GM23338 (cell line): ENCODE measurements at regions not wholly inside any gene's neighbourhood (a gene's known extent, or its start where the extent isn't known, plus 50 kb on each side); places are given as distances from the start of the nearest gene placed in this dataset.
A peak's percentile ranks its signal among the peaks of the same experiment; 100 is the strongest.

Source experiments
- CTCF ChIP-seq, 2 experiments: fragments of 200-600 bp in 1 of 2; sonication (generic) in 1 of 2; conservative IDR thresholded peaks; 2 replicates each; pipeline versions ENCODE4 v1.5.1 to v1.6.1; 2016 to 2017; ENCODE audit warnings: antibody characterized with exemption in 2 of 2, low read depth in 2 of 2, mild to moderate bottlenecking in 2 of 2, moderate library complexity in 1 of 2
- ETS1 ChIP-seq: IDR thresholded peaks from 2 replicates; pipeline ENCODE4 v1.6.1; 2016; ENCODE audit warnings: antibody characterized with exemption
- EZH2 ChIP-seq: fragments of 200-600 bp; sonication (generic); IDR thresholded peaks from one replicate; pipeline ENCODE4 v1.8.0; 2017; ENCODE audit warnings: antibody characterized with exemption, mild to moderate bottlenecking, low read depth; ENCODE audit not compliant: unreplicated experiment
- EZH2phosphoT487 ChIP-seq: fragments of 200-600 bp; sonication (generic); IDR thresholded peaks from one replicate; pipeline ENCODE4 v1.8.1; 2018; ENCODE audit warnings: antibody characterized with exemption; ENCODE audit not compliant: unreplicated experiment
- JUNB ChIP-seq: IDR thresholded peaks from one replicate; pipeline ENCODE4 v1.6.1; 2016; ENCODE audit warnings: antibody characterized with exemption; ENCODE audit not compliant: unreplicated experiment
- POLR2AphosphoS5 ChIP-seq: IDR thresholded peaks from 2 replicates; pipeline ENCODE4 v1.6.1; 2016; ENCODE audit warnings: antibody characterized with exemption, low read depth
- TF ChIP-seq, protein P1 (sequence below): IDR thresholded peaks from one replicate; pipeline ENCODE4 v1.6.1; 2018; ENCODE audit warnings: antibody characterized with exemption; ENCODE audit not compliant: unreplicated experiment

GRCh38 chr4:174120446-174121295 is 162.8 kb downstream of the FBXO8 start:
- TF ChIP-seq CTCF (conservative IDR thresholded peaks at IDR 0.05; ENCODE audit: low read depth in 2 of 2) (peak; percentile 63 to 69), POLR2AphosphoS5 (no peak), EZH2 (no peak), EZH2phosphoT487 (no peak), JUNB (no peak), ETS1 (no peak)
- TF ChIP-seq, protein P1, sequence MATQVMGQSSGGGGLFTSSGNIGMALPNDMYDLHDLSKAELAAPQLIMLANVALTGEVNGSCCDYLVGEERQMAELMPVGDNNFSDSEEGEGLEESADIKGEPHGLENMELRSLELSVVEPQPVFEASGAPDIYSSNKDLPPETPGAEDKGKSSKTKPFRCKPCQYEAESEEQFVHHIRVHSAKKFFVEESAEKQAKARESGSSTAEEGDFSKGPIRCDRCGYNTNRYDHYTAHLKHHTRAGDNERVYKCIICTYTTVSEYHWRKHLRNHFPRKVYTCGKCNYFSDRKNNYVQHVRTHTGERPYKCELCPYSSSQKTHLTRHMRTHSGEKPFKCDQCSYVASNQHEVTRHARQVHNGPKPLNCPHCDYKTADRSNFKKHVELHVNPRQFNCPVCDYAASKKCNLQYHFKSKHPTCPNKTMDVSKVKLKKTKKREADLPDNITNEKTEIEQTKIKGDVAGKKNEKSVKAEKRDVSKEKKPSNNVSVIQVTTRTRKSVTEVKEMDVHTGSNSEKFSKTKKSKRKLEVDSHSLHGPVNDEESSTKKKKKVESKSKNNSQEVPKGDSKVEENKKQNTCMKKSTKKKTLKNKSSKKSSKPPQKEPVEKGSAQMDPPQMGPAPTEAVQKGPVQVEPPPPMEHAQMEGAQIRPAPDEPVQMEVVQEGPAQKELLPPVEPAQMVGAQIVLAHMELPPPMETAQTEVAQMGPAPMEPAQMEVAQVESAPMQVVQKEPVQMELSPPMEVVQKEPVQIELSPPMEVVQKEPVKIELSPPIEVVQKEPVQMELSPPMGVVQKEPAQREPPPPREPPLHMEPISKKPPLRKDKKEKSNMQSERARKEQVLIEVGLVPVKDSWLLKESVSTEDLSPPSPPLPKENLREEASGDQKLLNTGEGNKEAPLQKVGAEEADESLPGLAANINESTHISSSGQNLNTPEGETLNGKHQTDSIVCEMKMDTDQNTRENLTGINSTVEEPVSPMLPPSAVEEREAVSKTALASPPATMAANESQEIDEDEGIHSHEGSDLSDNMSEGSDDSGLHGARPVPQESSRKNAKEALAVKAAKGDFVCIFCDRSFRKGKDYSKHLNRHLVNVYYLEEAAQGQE: no peak
